K562 (cell line): ENCODE measurements at regions not wholly inside any gene's neighbourhood (a gene's known extent, or its start where the extent isn't known, plus 50 kb on each side); places are given as distances from the start of the nearest gene placed in this dataset.

Experiments
- ATAC-seq: fragments of 200-7000 bp; cut with Tn5 transposase; 3 replicates; pipeline ENCODE4 v1.9.1; 2020; ENCODE audit warnings: moderate library complexity
- BruUV-seq: library from RNA; stranded (reverse); fragments of 400-500 nt; replicated peaks from 2 replicates; lab custom pipeline; 2021; lab: Mats Ljungman, UMichigan
- CTCF ChIA-PET: fragments of 300-600 bp; formaldehyde crosslinking; extraction: SDS; loops from one replicate; lab custom pipeline; 2021; ENCODE audit warnings: low intra/inter-chr PET ratio; lab: Yijun Ruan, JAX
- POLR2A ChIA-PET: fragments of 300-600, 350-650 bp; sonication (Branson Sonifier 250); formaldehyde crosslinking; extraction: SDS; loops from one replicate; lab custom pipeline; 2021; ENCODE audit warnings: antibody characterized with exemption, inconsistent platforms; lab: Yijun Ruan, JAX
- DNase-seq, 4 experiments: peaks; one replicate each; pipeline versions ENCODE4 v3.0.0 to v3.0.0-alpha.2; 2011 to 2018; ENCODE audit warnings: low spot score in 3 of 4, mixed read lengths in 3 of 4; ENCODE audit errors: extremely low read depth in 1 of 4
- FAIRE-seq: peaks from 2 replicates; lab custom pipeline; 2011; peaks lifted over from hg19 to GRCh38; lab: Jason Lieb, UNC
- H2AFZ ChIP-seq: 2 replicates; pipeline ENCODE4 v1.6.0; 2011; ENCODE audit warnings: low read depth, low read length, control low read depth, inconsistent platforms
- H3K27ac ChIP-seq: fragments of 200-600 bp; 3 replicates; pipeline ENCODE4 v1.8.0; 2011; ENCODE audit warnings: low read depth, mild to moderate bottlenecking, control low read depth, inconsistent platforms, low read length, moderate library complexity, mixed read lengths; ENCODE audit errors: extremely low read depth
- H3K27me3 ChIP-seq, 2 experiments: fragments of 300-600 bp in 1 of 2; 2 replicates in 1 of 2; 3 replicates in 1 of 2; pipeline versions ENCODE4 v1.6.0 to v1.8.0; 2011; ENCODE audit warnings: inconsistent platforms in 2 of 2, low read length in 2 of 2, mild to moderate bottlenecking in 1 of 2, mixed read lengths in 1 of 2, moderate library complexity in 1 of 2; ENCODE audit not compliant: control insufficient read depth in 2 of 2, insufficient read depth in 2 of 2
- H3K36me3 ChIP-seq: fragments of 300-600 bp; 3 replicates; pipeline ENCODE4 v1.8.0; 2011; ENCODE audit warnings: mild to moderate bottlenecking, low read length, inconsistent platforms; ENCODE audit not compliant: control insufficient read depth, insufficient read depth
- H3K4me1 ChIP-seq, 2 experiments: fragments of 200-600 bp in 1 of 2; replicated peaks in 1 of 2; 2 replicates in 1 of 2; 3 replicates in 1 of 2; pipeline versions ENCODE4 v1.5.1 to v1.8.0; 2011; ENCODE audit warnings: inconsistent platforms in 2 of 2, low read length in 2 of 2, mild to moderate bottlenecking in 1 of 2, mixed read lengths in 1 of 2, moderate library complexity in 1 of 2; ENCODE audit not compliant: control insufficient read depth in 2 of 2, insufficient read depth in 2 of 2
- H3K4me2 ChIP-seq: 2 replicates; pipeline ENCODE4 v1.6.1; 2011; ENCODE audit warnings: low read length, control low read depth, inconsistent platforms, mixed read lengths; ENCODE audit not compliant: insufficient read depth
- H3K4me3 ChIP-seq: fragments of 200-600 bp; sonication (generic), shearing (Covaris generic); 2 replicates; pipeline ENCODE4 v1.5.1; 2016; ENCODE audit warnings: control low read depth, inconsistent platforms
- H3K79me2 ChIP-seq: fragments of 200-600 bp; 3 replicates; pipeline ENCODE4 v1.8.0; 2011; ENCODE audit warnings: low read length, inconsistent platforms; ENCODE audit not compliant: control insufficient read depth, insufficient read depth
- H3K9ac ChIP-seq, 2 experiments: 2 replicates each; pipeline versions ENCODE4 v1.6.0 to v1.6.1; 2011; ENCODE audit warnings: low read depth in 2 of 2, low read length in 2 of 2, control low read depth in 1 of 2, inconsistent platforms in 1 of 2, mild to moderate bottlenecking in 1 of 2, mixed read lengths in 1 of 2; ENCODE audit not compliant: insufficient read depth in 1 of 2
- H3K9me1 ChIP-seq: one replicate; pipeline ENCODE4 v1.6.0; 2011; ENCODE audit warnings: inconsistent platforms, mild to moderate bottlenecking, low read length, moderate library complexity; ENCODE audit not compliant: control insufficient read depth, insufficient read depth
- H3K9me3 ChIP-seq: replicated peaks from 2 replicates; pipeline ENCODE4 v1.5.1; 2011; ENCODE audit warnings: low read depth, low read length, inconsistent platforms; ENCODE audit not compliant: control insufficient read depth, insufficient read depth
- H4K20me1 ChIP-seq: replicated peaks from 2 replicates; pipeline ENCODE4 v1.6.1; 2011; ENCODE audit warnings: low read length, inconsistent platforms, mixed read lengths; ENCODE audit not compliant: control insufficient read depth, insufficient read depth
- ARID3B ChIP-seq: fragments of 250-450 bp; sonication (Bioruptor Pico); IDR thresholded peaks from 2 replicates; pipeline ENCODE4 v1.4.0; 2020; ENCODE audit warnings: borderline replicate concordance
- ATF1 ChIP-seq, 2 experiments: fragments of 450-650 bp in 1 of 2; IDR thresholded peaks; 2 replicates each; pipeline ENCODE4 v1.6.1; 2016; ENCODE audit warnings: missing compliant biosample characterization in 1 of 2, missing genetic modification characterization in 1 of 2
- GMEB1 ChIP-seq: fragments of 250-450 bp; sonication (Bioruptor Pico); IDR thresholded peaks from 2 replicates; pipeline ENCODE4 v1.4.0; 2020; ENCODE audit warnings: mild to moderate bottlenecking
- KHSRP ChIP-seq: fragments of 450-650 bp; IDR thresholded peaks from 2 replicates; pipeline ENCODE4 v1.6.1; 2017
- SRSF3 ChIP-seq: fragments of 200-400 bp; formaldehyde crosslinking; IDR thresholded peaks from 2 replicates; pipeline ENCODE4 v1.6.1; 2016; ENCODE audit warnings: mild to moderate bottlenecking, low read length, moderate library complexity; ENCODE audit not compliant: insufficient read depth
- ZBTB11 ChIP-seq, 3 experiments: fragments of 200-800 bp in 1 of 3; fragments of 250-450 bp in 1 of 3; fragments of 450-650 bp in 1 of 3; sonication (Bioruptor Pico) in 1 of 3; sonication (Bioruptor generic) in 1 of 3; formaldehyde crosslinking in 1 of 3; IDR thresholded peaks; 2 replicates each; pipeline versions ENCODE4 v1.6.1 to v1.8.0; 2016 to 2022; ENCODE audit warnings: mild to moderate bottlenecking in 2 of 3, missing genetic modification characterization in 2 of 3, missing compliant biosample characterization in 1 of 3, moderate library complexity in 1 of 3
- WGBS: fragments of 100-300 bp; shearing (Covaris generic); methylation state at CpG from one replicate; pipeline ENCODE4 v1.1.6; 2016; ENCODE audit warnings: low coverage, mixed read lengths; ENCODE audit not compliant: insufficient coverage; ENCODE audit errors: missing lambda C conversion rate; 5-methylcytosine and 5-hydroxymethylcytosine counted together
- in situ Hi-C: fragments of 300-500 bp; cut with MboI; formaldehyde crosslinking; loops from 4 replicates; pipeline ENCODE4 v1.15.0; 2018; ENCODE audit warnings: inconsistent platforms, mixed read lengths
- intact Hi-C: fragments of 100-400 bp; cut with micrococcal nuclease; formaldehyde crosslinking; loops from 2 replicates; pipeline ENCODE4 v1.14.2; 2022
- TF ChIP-seq, protein P1 (sequence below): fragments of 200-800 bp; sonication (Bioruptor generic); IDR thresholded peaks from 2 replicates; pipeline ENCODE4 v1.6.1; 2016; ENCODE audit warnings: missing genetic modification characterization, missing compliant biosample characterization

- Histone ChIP-seq H3K4me2 (no peak overlapping the region), H3K79me2 (no peaks in the 10 kb centered on the region), H3K9ac (no peak overlapping the region), H2AFZ (no peak overlapping the region), H3K27me3 (no peaks in the 10 kb centered on the region), H3K9me3 (no peaks in the 10 kb centered on the region), H3K4me3 (no peak overlapping the region), H3K27ac (no peak overlapping the region), H4K20me1 (no peaks in the 10 kb centered on the region), H3K4me1 (no peaks in the 10 kb centered on the region), H3K36me3 (no peaks in the 10 kb centered on the region), H3K9me1 (no peaks in the 10 kb centered on the region)
- FAIRE-seq = no peak
- intact Hi-C loops (no loop called here), in situ Hi-C loops (no loop called here)
- ATAC-seq = no peak
- 5% methylated on average over 3 of the region's 3 CpGs for WGBS
- POLR2A ChIA-PET = no interaction called here
- CTCF ChIA-PET = no interaction called here
- DNase-seq = no peak
- BruUV-seq = no TSS peak
- TF ChIP-seq, protein P1, sequence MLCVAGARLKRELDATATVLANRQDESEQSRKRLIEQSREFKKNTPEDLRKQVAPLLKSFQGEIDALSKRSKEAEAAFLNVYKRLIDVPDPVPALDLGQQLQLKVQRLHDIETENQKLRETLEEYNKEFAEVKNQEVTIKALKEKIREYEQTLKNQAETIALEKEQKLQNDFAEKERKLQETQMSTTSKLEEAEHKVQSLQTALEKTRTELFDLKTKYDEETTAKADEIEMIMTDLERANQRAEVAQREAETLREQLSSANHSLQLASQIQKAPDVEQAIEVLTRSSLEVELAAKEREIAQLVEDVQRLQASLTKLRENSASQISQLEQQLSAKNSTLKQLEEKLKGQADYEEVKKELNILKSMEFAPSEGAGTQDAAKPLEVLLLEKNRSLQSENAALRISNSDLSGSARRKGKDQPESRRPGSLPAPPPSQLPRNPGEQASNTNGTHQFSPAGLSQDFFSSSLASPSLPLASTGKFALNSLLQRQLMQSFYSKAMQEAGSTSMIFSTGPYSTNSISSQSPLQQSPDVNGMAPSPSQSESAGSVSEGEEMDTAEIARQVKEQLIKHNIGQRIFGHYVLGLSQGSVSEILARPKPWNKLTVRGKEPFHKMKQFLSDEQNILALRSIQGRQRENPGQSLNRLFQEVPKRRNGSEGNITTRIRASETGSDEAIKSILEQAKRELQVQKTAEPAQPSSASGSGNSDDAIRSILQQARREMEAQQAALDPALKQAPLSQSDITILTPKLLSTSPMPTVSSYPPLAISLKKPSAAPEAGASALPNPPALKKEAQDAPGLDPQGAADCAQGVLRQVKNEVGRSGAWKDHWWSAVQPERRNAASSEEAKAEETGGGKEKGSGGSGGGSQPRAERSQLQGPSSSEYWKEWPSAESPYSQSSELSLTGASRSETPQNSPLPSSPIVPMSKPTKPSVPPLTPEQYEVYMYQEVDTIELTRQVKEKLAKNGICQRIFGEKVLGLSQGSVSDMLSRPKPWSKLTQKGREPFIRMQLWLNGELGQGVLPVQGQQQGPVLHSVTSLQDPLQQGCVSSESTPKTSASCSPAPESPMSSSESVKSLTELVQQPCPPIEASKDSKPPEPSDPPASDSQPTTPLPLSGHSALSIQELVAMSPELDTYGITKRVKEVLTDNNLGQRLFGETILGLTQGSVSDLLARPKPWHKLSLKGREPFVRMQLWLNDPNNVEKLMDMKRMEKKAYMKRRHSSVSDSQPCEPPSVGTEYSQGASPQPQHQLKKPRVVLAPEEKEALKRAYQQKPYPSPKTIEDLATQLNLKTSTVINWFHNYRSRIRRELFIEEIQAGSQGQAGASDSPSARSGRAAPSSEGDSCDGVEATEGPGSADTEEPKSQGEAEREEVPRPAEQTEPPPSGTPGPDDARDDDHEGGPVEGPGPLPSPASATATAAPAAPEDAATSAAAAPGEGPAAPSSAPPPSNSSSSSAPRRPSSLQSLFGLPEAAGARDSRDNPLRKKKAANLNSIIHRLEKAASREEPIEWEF (CRISPR knock-in tag) = no peak
- TF ChIP-seq ARID3B (CRISPR knock-in tag) (no peak), KHSRP (no peak), ATF1 (CRISPR knock-in tag; IDR thresholded peaks at IDR 0.05) (no peak), ATF1 (tag; IDR thresholded peaks at IDR 0.05) (no peak), GMEB1 (CRISPR knock-in tag) (no peak), SRSF3 (no peak), ZBTB11 (CRISPR knock-in tag; IDR thresholded peaks at IDR 0.05) (no peak)
These were observed 434.0 kb downstream of the FAM133A start for GRCh38 chrX:94107981-94108380.
